ENCODE measurements at regions not wholly inside any gene's neighbourhood (a gene's known extent, or its start where the extent isn't known, plus 50 kb on each side); places are given as distances from the start of the nearest gene placed in this dataset.

- DNase-seq (ENCODE audit: low spot score), result no peak
These were observed 116.2 kb downstream of the OLFM4 start for GRCh38 chr13:53144826-53145225.

GRCh38 chr13:53150568-53150967 is 122.0 kb downstream of the OLFM4 start:
- DNase-seq (ENCODE audit: low spot score), result no peak

GRCh38 chr13:53151336-53152056 is 122.9 kb downstream of the OLFM4 start:
- peak; percentile 17 for DNase-seq (ENCODE audit: low spot score)

- no peak for DNase-seq (ENCODE audit: low spot score)
These were observed 123.4 kb downstream of the OLFM4 start for GRCh38 chr13:53152057-53152421.

GRCh38 chr13:53158201-53158600 is 129.6 kb downstream of the OLFM4 start:
- no peak for DNase-seq (ENCODE audit: low spot score)

- DNase-seq (ENCODE audit: low spot score), result no peak
These were observed 130.8 kb downstream of the OLFM4 start for GRCh38 chr13:53159431-53159830.

- DNase-seq (ENCODE audit: low spot score), result no peak
These were observed 131.6 kb downstream of the OLFM4 start for GRCh38 chr13:53160211-53160610.

- DNase-seq (ENCODE audit: low spot score), result no peak
These were observed 132.6 kb downstream of the OLFM4 start for GRCh38 chr13:53161251-53161650.

GRCh38 chr13:53165261-53165660 is 136.6 kb downstream of the OLFM4 start:
- DNase-seq (ENCODE audit: low spot score), result no peak

GRCh38 chr13:53167561-53167960 is 138.9 kb downstream of the OLFM4 start:
- DNase-seq (ENCODE audit: low spot score), result no peak

GRCh38 chr13:53170910-53171309 is 142.3 kb downstream of the OLFM4 start:
- no peak for DNase-seq (ENCODE audit: low spot score)

- no peak for DNase-seq (ENCODE audit: low spot score)
These were observed 145.9 kb downstream of the OLFM4 start for GRCh38 chr13:53174545-53174944.

GRCh38 chr13:53180684-53181083 is 152.1 kb downstream of the OLFM4 start:
- DNase-seq (ENCODE audit: low spot score), result no peak

- DNase-seq (ENCODE audit: low spot score), result no peak
These were observed 154.1 kb downstream of the OLFM4 start for GRCh38 chr13:53182724-53183123.

- no peak for DNase-seq (ENCODE audit: low spot score)
These were observed 159.5 kb downstream of the OLFM4 start for GRCh38 chr13:53188120-53188519.

GRCh38 chr13:53189162-53189561 is 160.5 kb downstream of the OLFM4 start:
- DNase-seq (ENCODE audit: low spot score), result no peak

- no peak for DNase-seq (ENCODE audit: low spot score)
These were observed 162.5 kb downstream of the OLFM4 start for GRCh38 chr13:53191091-53191490.

GRCh38 chr13:53197424-53197823 is 168.8 kb downstream of the OLFM4 start:
- no peak for DNase-seq (ENCODE audit: low spot score)

- DNase-seq (ENCODE audit: low spot score), result no peak
These were observed 169.4 kb downstream of the OLFM4 start for GRCh38 chr13:53198017-53198416.

GRCh38 chr13:53198736-53199135 is 170.1 kb downstream of the OLFM4 start:
- DNase-seq (ENCODE audit: low spot score), result no peak

GRCh38 chr13:53200075-53200474 is 171.5 kb downstream of the OLFM4 start:
- DNase-seq (ENCODE audit: low spot score), result no peak

- peak; percentile 49 for DNase-seq (ENCODE audit: low spot score)
These were observed 172.2 kb downstream of the OLFM4 start for GRCh38 chr13:53200498-53201453.

Measured in mucosa of gallbladder (tissue), 1 donor.